ENCODE measurements at regions not wholly inside any gene's neighbourhood (a gene's known extent, or its start where the extent isn't known, plus 50 kb on each side); places are given as distances from the start of the nearest gene placed in this dataset.

DNA sequence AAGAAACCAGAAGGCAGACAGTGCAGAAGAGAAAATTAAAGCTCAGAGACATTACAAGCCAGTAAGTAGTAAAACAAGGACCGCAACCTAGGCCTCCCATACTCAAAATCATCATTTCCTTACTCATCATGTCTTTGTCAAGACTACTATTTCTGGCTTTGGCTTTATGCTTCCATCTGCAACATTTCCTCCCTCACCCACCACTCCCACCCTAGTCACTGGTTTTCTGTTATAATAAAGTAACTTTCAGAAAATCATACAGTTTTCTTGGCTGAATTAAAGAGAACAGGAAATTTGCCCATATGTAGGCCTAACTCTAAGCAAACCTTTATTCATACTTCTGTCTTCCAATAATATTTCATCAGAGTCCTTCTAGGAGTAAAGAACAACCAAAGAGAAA is 247.6 kb upstream of the RORA start:
- DNase-seq, result no peak
- H3K4me1 Mint-ChIP-seq, result peaks cover 3% of the 10 kb centered on the region
- no peaks in the 10 kb centered on the region for H3K9me3 Mint-ChIP-seq
- H3K9me3 ChIP-seq (ENCODE audit: control insufficient read depth, low read length), result no peaks in the 10 kb centered on the region
- H3K27ac Mint-ChIP-seq, result no peak overlapping the region
- no peaks in the 10 kb centered on the region for H3K36me3 ChIP-seq (ENCODE audit: control insufficient read depth, insufficient read depth, low read length)
- no peaks in the 10 kb centered on the region for H3K27me3 ChIP-seq (ENCODE audit: control insufficient read depth, insufficient read depth, low read length, poor library complexity, severe bottlenecking)
- no peak overlapping the region for H3K9ac ChIP-seq (ENCODE audit: extremely low read depth, low read length, poor library complexity, severe bottlenecking)
- no peaks in the 10 kb centered on the region for H3K4me1 ChIP-seq (ENCODE audit: control insufficient read depth, insufficient read depth, low read length)
- no peak overlapping the region for H3K27ac ChIP-seq (ENCODE audit: low read depth, low read length)
- no peak for TF ChIP-seq CTCF (conservative IDR thresholded peaks at IDR 0.05)
- H3K36me3 Mint-ChIP-seq (ENCODE audit: low read depth), result no peaks in the 10 kb centered on the region
- H3K27me3 Mint-ChIP-seq (ENCODE audit: insufficient read depth), result no peaks in the 10 kb centered on the region
- H3K4me3 Mint-ChIP-seq, result no peak overlapping the region
- WGBS, 2 experiments (ENCODE audit: insufficient coverage in 1 of 2, insufficient read length in 1 of 2), result 90 to 95% methylated on average over 1 of the region's 1 CpG
- H3K4me3 ChIP-seq (ENCODE audit: low read length), result no peak overlapping the region

DNA sequence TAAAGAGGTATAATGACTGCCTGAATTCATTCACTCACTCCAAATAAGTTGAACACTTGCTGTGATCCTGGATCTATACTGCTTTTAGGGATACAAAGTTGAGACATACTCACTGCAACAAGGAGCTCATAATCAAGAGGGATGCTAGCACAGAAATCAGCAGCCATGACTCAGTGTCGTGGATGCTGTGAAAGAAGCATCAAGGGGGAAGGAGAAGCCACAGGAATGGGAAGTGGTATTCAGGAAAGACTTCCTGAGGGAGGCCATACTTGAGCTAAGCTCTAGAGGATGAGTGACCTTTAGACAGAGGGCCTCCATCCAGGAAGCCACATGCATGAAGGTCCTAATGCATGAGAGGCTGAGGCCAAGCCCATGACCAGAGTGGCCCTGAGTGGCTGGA is 245.7 kb upstream of the RORA start:
- WGBS, 2 experiments (ENCODE audit: insufficient coverage in 1 of 2, insufficient read length in 1 of 2), result 86 to 90% methylated on average over 1 of the region's 1 CpG
- Mint-ChIP-seq H3K27ac (no peak overlapping the region), H3K36me3 (ENCODE audit: low read depth) (no peaks in the 10 kb centered on the region), H3K9me3 (no peaks in the 10 kb centered on the region), H3K4me1 (no peaks in the 10 kb centered on the region), H3K4me3 (no peak overlapping the region), H3K27me3 (ENCODE audit: insufficient read depth) (no peaks in the 10 kb centered on the region)
- Histone ChIP-seq H3K9ac (ENCODE audit: extremely low read depth, low read length, poor library complexity, severe bottlenecking) (no peak overlapping the region), H3K4me3 (ENCODE audit: low read length) (no peak overlapping the region), H3K36me3 (ENCODE audit: control insufficient read depth, insufficient read depth, low read length) (no peaks in the 10 kb centered on the region), H3K27me3 (ENCODE audit: control insufficient read depth, insufficient read depth, low read length, poor library complexity, severe bottlenecking) (no peaks in the 10 kb centered on the region), H3K9me3 (ENCODE audit: control insufficient read depth, low read length) (no peaks in the 10 kb centered on the region), H3K27ac (ENCODE audit: low read depth, low read length) (no peak overlapping the region), H3K4me1 (ENCODE audit: control insufficient read depth, insufficient read depth, low read length) (no peaks in the 10 kb centered on the region)
- no peak for DNase-seq
- no peak for TF ChIP-seq CTCF (conservative IDR thresholded peaks at IDR 0.05)

- Mint-ChIP-seq H3K4me3 (no peak overlapping the region), H3K36me3 (ENCODE audit: low read depth) (no peaks in the 10 kb centered on the region), H3K27me3 (ENCODE audit: insufficient read depth) (no peaks in the 10 kb centered on the region)
Measured at GRCh38 chr15:61467823-61468222, 238.7 kb upstream of the RORA start.

More at GRCh38 chr15:61467823-61468222, 238.7 kb upstream of the RORA start:
- no peaks in the 10 kb centered on the region for H3K36me3 ChIP-seq (ENCODE audit: control insufficient read depth, insufficient read depth, low read length)
- H3K27ac ChIP-seq (ENCODE audit: low read depth, low read length), result no peak overlapping the region
- WGBS, 2 experiments (ENCODE audit: insufficient coverage in 1 of 2, insufficient read length in 1 of 2), result 89 to 100% methylated on average over 2 of the region's 2 CpGs
- TF ChIP-seq CTCF (conservative IDR thresholded peaks at IDR 0.05), result no peak
- Mint-ChIP-seq H3K27ac (no peak overlapping the region), H3K9me3 (peaks cover 3% of the 10 kb centered on the region), H3K4me1 (no peaks in the 10 kb centered on the region)
- H3K27me3 ChIP-seq (ENCODE audit: control insufficient read depth, insufficient read depth, low read length, poor library complexity, severe bottlenecking), result no peaks in the 10 kb centered on the region
- peaks cover 5% of the 10 kb centered on the region for H3K9me3 ChIP-seq (ENCODE audit: control insufficient read depth, low read length)
- no peaks in the 10 kb centered on the region for H3K4me1 ChIP-seq (ENCODE audit: control insufficient read depth, insufficient read depth, low read length)
- DNase-seq, result no peak
- H3K4me3 ChIP-seq (ENCODE audit: low read length), result no peak overlapping the region
- no peak overlapping the region for H3K9ac ChIP-seq (ENCODE audit: extremely low read depth, low read length, poor library complexity, severe bottlenecking)

Measured in endodermal cell (in vitro differentiated cells).